ENCODE measurements at regions not wholly inside any gene's neighbourhood (a gene's known extent, or its start where the extent isn't known, plus 50 kb on each side); places are given as distances from the start of the nearest gene placed in this dataset.

DNA sequence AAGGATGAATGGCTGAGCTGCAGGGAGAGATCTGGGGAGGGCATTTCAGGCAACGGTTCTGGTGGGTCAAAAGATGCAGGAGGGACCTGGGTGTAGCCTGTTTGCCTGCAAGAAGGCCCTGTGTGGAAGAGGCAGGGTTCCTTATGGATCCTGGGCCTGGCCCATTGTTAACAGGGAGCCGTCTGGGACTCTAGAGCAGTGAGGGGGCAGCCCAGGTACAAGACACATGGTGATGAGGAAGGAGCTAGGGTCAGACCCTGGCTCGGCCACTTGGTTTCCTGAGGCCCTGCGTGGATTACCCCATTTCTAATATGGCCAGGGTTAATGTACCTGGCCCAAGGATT, 124.9 kb downstream of the GLI2 start:
- H3K4me3 ChIP-seq (ENCODE audit: low read depth, low read length): no peak overlapping the region
- no peak for DNase-seq (ENCODE audit: low read depth)
- TF ChIP-seq, protein P1, sequence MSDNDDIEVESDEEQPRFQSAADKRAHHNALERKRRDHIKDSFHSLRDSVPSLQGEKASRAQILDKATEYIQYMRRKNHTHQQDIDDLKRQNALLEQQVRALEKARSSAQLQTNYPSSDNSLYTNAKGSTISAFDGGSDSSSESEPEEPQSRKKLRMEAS (IDR thresholded peaks at IDR 0.05; ENCODE audit: low read depth, low read length): no peak
- TF ChIP-seq MYC (IDR thresholded peaks at IDR 0.05; ENCODE audit: low read depth, low read length) (no peak), CTCF (IDR thresholded peaks at IDR 0.05; ENCODE audit: low read depth, low read length) (no peak), POLR2A (IDR thresholded peaks at IDR 0.05; ENCODE audit: extremely low read depth, insufficient read length) (no peak)

- no peak for TF ChIP-seq POLR2A (IDR thresholded peaks at IDR 0.05; ENCODE audit: extremely low read depth, insufficient read length)
- TF ChIP-seq, protein P1 (IDR thresholded peaks at IDR 0.05; ENCODE audit: low read depth, low read length): no peak
- TF ChIP-seq MYC (IDR thresholded peaks at IDR 0.05; ENCODE audit: low read depth, low read length): no peak
- TF ChIP-seq CTCF (IDR thresholded peaks at IDR 0.05; ENCODE audit: low read depth, low read length): no peak
- H3K4me3 ChIP-seq (ENCODE audit: low read depth, low read length): no peak overlapping the region
- no peak for DNase-seq (ENCODE audit: low read depth)
Observed at GRCh38 chr2:120861191-120861575, 125.5 kb downstream of the GLI2 start.

- peak; percentile 12 for DNase-seq (ENCODE audit: low read depth)
Observed at GRCh38 chr2:120861576-120862191, 126.0 kb downstream of the GLI2 start.

DNA sequence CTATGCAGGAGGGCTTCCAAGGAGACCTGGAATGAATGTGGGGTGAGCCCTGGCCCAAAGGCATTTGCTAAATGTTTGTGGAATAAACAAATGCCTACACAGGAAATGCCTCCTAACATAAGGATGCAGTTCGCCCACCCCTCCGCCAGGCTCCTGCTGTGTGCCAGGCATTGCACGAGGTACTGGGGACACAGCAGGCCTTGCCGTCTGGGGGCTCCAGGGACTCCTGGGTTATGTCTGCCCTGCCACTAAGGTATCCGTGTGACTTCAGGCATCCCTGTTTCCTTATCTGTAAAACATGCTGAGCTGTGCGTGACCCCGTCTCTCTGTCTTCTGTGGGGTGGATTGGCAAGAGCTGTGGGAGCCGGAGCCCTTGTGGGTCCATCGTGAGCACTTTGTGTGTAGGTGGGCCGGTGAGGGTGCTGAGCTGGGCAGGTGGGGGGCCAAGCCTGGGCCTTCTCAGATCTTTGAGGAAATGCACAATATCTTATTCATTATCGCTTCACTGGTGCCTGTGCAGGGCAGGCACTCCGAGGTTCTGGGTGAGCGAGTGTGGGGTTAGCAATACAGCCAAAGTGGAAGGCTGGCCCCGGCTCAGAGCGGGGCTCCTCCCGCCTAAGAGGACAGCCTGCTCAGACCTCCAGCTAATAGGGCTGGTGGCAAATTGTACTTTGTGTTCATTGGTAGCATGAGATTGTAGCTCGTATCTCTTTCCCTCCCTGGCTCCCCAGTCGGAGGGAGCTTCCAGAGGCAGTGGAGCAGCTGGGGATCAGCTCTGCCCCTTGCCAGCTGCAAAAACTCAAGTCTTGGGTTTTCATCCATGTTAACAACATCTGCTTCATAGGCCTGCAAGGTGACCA, 126.8 kb downstream of the GLI2 start:
- TF ChIP-seq, protein P1 (IDR thresholded peaks at IDR 0.05; ENCODE audit: low read depth, low read length): no peak
- TF ChIP-seq POLR2A (IDR thresholded peaks at IDR 0.05; ENCODE audit: extremely low read depth, insufficient read length): no peak
- TF ChIP-seq MYC (IDR thresholded peaks at IDR 0.05; ENCODE audit: low read depth, low read length): no peak
- TF ChIP-seq CTCF (IDR thresholded peaks at IDR 0.05; ENCODE audit: low read depth, low read length): no peak
- no peak for DNase-seq (ENCODE audit: low read depth)
- H3K4me3 ChIP-seq (ENCODE audit: low read depth, low read length): no peak overlapping the region

More at GRCh38 chr2:120861576-120862191, 126.0 kb downstream of the GLI2 start:
- TF ChIP-seq MYC (IDR thresholded peaks at IDR 0.05; ENCODE audit: low read depth, low read length) (no peak), CTCF (IDR thresholded peaks at IDR 0.05; ENCODE audit: low read depth, low read length) (no peak), POLR2A (IDR thresholded peaks at IDR 0.05; ENCODE audit: extremely low read depth, insufficient read length) (no peak)
- TF ChIP-seq, protein P1 (IDR thresholded peaks at IDR 0.05; ENCODE audit: low read depth, low read length): no peak
- H3K4me3 ChIP-seq (ENCODE audit: low read depth, low read length): no peak overlapping the region

- no peak for TF ChIP-seq MYC (IDR thresholded peaks at IDR 0.05; ENCODE audit: low read depth, low read length)
- no peak for TF ChIP-seq CTCF (IDR thresholded peaks at IDR 0.05; ENCODE audit: low read depth, low read length)
- no peak for TF ChIP-seq POLR2A (IDR thresholded peaks at IDR 0.05; ENCODE audit: extremely low read depth, insufficient read length)
- TF ChIP-seq, protein P1 (IDR thresholded peaks at IDR 0.05; ENCODE audit: low read depth, low read length): no peak
- DNase-seq (ENCODE audit: low read depth): no peak
- no peak overlapping the region for H3K4me3 ChIP-seq (ENCODE audit: low read depth, low read length)
Observed at GRCh38 chr2:120863146-120863545, 127.5 kb downstream of the GLI2 start.

Measured in NB4 (cell line).